ENCODE measurements at regions not wholly inside any gene's neighbourhood (a gene's known extent, or its start where the extent isn't known, plus 50 kb on each side); places are given as distances from the start of the nearest gene placed in this dataset.

GRCh38 chr14:82510007-82510406 lies 976.4 kb upstream of the SEL1L start:
- DNase-seq, result no peak
- Histone ChIP-seq H3K4me3 (no peak overlapping the region), H3K27me3 (no peaks in the 10 kb centered on the region), H3K27ac (no peak overlapping the region), H3K36me3 (replicated peaks in 1 of 2) (no peaks in the 10 kb centered on the region), H3K4me1 (replicated peaks in 1 of 2) (no peaks in the 10 kb centered on the region), H3K9me3 (replicated peaks in 1 of 3) (no peaks in the 10 kb centered on the region)
- 90 to 96% (median 94%) methylated on average over 5 of the region's 5 CpGs for WGBS, 4 donors
- TF ChIP-seq CTCF (IDR thresholded peaks at IDR 0.05) (no peak), POLR2A (IDR thresholded peaks at IDR 0.05) (no peak)
- intact Hi-C loops (cut with DNase I), result no loop called here

GRCh38 chr14:82511399-82511798 lies 977.7 kb upstream of the SEL1L start:
- intact Hi-C loops (cut with DNase I), result no loop called here
- Histone ChIP-seq H3K27me3 (no peaks in the 10 kb centered on the region), H3K4me3 (no peak overlapping the region), H3K9me3 (replicated peaks in 1 of 3) (no peaks in the 10 kb centered on the region), H3K27ac (no peak overlapping the region), H3K4me1 (replicated peaks in 1 of 2) (no peaks in the 10 kb centered on the region), H3K36me3 (replicated peaks in 1 of 2) (no peaks in the 10 kb centered on the region)
- TF ChIP-seq POLR2A (IDR thresholded peaks at IDR 0.05), result no peak
- no peak for TF ChIP-seq CTCF (IDR thresholded peaks at IDR 0.05)
- 71 to 91% (median 80%) methylated on average over 1 of the region's 1 CpG for WGBS, 4 donors
- DNase-seq, result no peak

- Histone ChIP-seq H3K9me3 (replicated peaks in 1 of 3) (no peaks in the 10 kb centered on the region), H3K36me3 (replicated peaks in 1 of 2) (no peaks in the 10 kb centered on the region), H3K4me1 (replicated peaks in 1 of 2) (no peaks in the 10 kb centered on the region), H3K27ac (no peak overlapping the region), H3K27me3 (no peaks in the 10 kb centered on the region), H3K4me3 (no peak overlapping the region)
- WGBS, 4 donors, result 59 to 79% (median 70%) methylated on average over 1 of the region's 1 CpG
- DNase-seq, result no peak
- intact Hi-C loops (cut with DNase I), result no loop called here
- TF ChIP-seq CTCF (IDR thresholded peaks at IDR 0.05) (no peak), POLR2A (IDR thresholded peaks at IDR 0.05) (no peak)
These were observed 987.1 kb upstream of the SEL1L start for GRCh38 chr14:82520765-82521164.

- TF ChIP-seq POLR2A (IDR thresholded peaks at IDR 0.05) (no peak), CTCF (IDR thresholded peaks at IDR 0.05) (no peak)
- Histone ChIP-seq H3K27me3 (no peaks in the 10 kb centered on the region), H3K4me1 (replicated peaks in 1 of 2) (no peaks in the 10 kb centered on the region), H3K4me3 (no peak overlapping the region), H3K36me3 (replicated peaks in 1 of 2) (no peaks in the 10 kb centered on the region), H3K9me3 (replicated peaks in 1 of 3) (no peaks in the 10 kb centered on the region), H3K27ac (no peak overlapping the region)
- intact Hi-C loops (cut with DNase I), result no loop called here
- no peak for DNase-seq
These were observed 987.5 kb upstream of the SEL1L start for GRCh38 chr14:82521191-82521590.
